Hippocampal formation (tissue), 2 donors: ENCODE measurements at regions not wholly inside any gene's neighbourhood (a gene's known extent, or its start where the extent isn't known, plus 50 kb on each side); places are given as distances from the start of the nearest gene placed in this dataset.
A peak's percentile ranks its signal among the peaks of the same experiment; 100 is the strongest.

Source experiments
- DNase-seq, 2 donors: peaks; one replicate each; lab custom pipeline; 2025; lab: John Stamatoyannopoulos, UW

- peak; percentile 4 to 20 for DNase-seq
Measured at GRCh38 chr2:198351647-198352046, 547.3 kb downstream of the PLCL1 start.

- DNase-seq = no peak
Measured at GRCh38 chr2:198347946-198348345, 543.6 kb downstream of the PLCL1 start.

- no peak for DNase-seq
Measured at GRCh38 chr2:198347349-198347748, 543.0 kb downstream of the PLCL1 start.

GRCh38 chr2:198343471-198343870, 539.1 kb downstream of the PLCL1 start:
- no peak for DNase-seq

GRCh38 chr2:198340846-198341245, 536.5 kb downstream of the PLCL1 start:
- DNase-seq = no peak

- no peak for DNase-seq
Measured at GRCh38 chr2:198339116-198339515, 534.7 kb downstream of the PLCL1 start.

- no peak for DNase-seq
Measured at GRCh38 chr2:198337368-198337767, 533.0 kb downstream of the PLCL1 start.

GRCh38 chr2:198328454-198328853, 524.1 kb downstream of the PLCL1 start:
- DNase-seq = no peak

- DNase-seq = no peak
Measured at GRCh38 chr2:198327526-198327925, 523.1 kb downstream of the PLCL1 start.

GRCh38 chr2:198326431-198326830, 522.0 kb downstream of the PLCL1 start:
- no peak for DNase-seq

- DNase-seq = no peak
Measured at GRCh38 chr2:198325359-198325758, 521.0 kb downstream of the PLCL1 start.

- peak in 1 of 2 donors; percentile 27 for DNase-seq
Measured at GRCh38 chr2:198324071-198324470, 519.7 kb downstream of the PLCL1 start.

GRCh38 chr2:198322275-198322674, 517.9 kb downstream of the PLCL1 start:
- DNase-seq = no peak

- no peak for DNase-seq
Measured at GRCh38 chr2:198321522-198322088, 517.2 kb downstream of the PLCL1 start.

- DNase-seq = no peak
Measured at GRCh38 chr2:198316852-198317396, 512.5 kb downstream of the PLCL1 start.

- DNase-seq = no peak
Measured at GRCh38 chr2:198315791-198316630, 511.6 kb downstream of the PLCL1 start.

GRCh38 chr2:198314559-198315153, 510.3 kb downstream of the PLCL1 start:
- peak in 1 of 2 donors; percentile 80 for DNase-seq

- DNase-seq = no peak
Measured at GRCh38 chr2:198312596-198313483, 508.4 kb downstream of the PLCL1 start.

- no peak for DNase-seq
Measured at GRCh38 chr2:198311020-198311419, 506.6 kb downstream of the PLCL1 start.

GRCh38 chr2:198309673-198310280, 505.4 kb downstream of the PLCL1 start:
- DNase-seq = peak; percentile 7 to 41

GRCh38 chr2:198309081-198309480, 504.7 kb downstream of the PLCL1 start:
- DNase-seq = no peak
